Stimulated activated CD8-positive, alpha-beta memory T cell treated with anti-CD3 and anti-CD28 coated beads, Interleukin-15, amount 100 ng/mL, for 48 hours (primary cell): ENCODE measurements at regions not wholly inside any gene's neighbourhood (a gene's known extent, or its start where the extent isn't known, plus 50 kb on each side); places are given as distances from the start of the nearest gene placed in this dataset.
A peak's percentile ranks its signal among the peaks of the same experiment; 100 is the strongest.

Experiments used
- DNase-seq, 2 donors: peaks; one replicate each; pipeline ENCODE4 v3.0.0-alpha.2; 2020; ENCODE audit warnings: low read depth in 2 of 2

- DNase-seq: no peak
Observed at GRCh38 chr14:71466251-71466650, 466.0 kb upstream of the RGS6 start.

- no peak for DNase-seq
Observed at GRCh38 chr14:71466946-71467345, 465.3 kb upstream of the RGS6 start.

GRCh38 chr14:71467361-71467811 lies 464.8 kb upstream of the RGS6 start:
- no peak for DNase-seq

GRCh38 chr14:71468701-71469100 lies 463.5 kb upstream of the RGS6 start:
- no peak for DNase-seq

- no peak for DNase-seq
Observed at GRCh38 chr14:71469643-71470335, 462.4 kb upstream of the RGS6 start.

GRCh38 chr14:71471634-71472355 lies 460.4 kb upstream of the RGS6 start:
- no peak for DNase-seq

GRCh38 chr14:71472356-71473340 lies 459.6 kb upstream of the RGS6 start:
- DNase-seq: no peak

GRCh38 chr14:71473843-71474242 lies 458.4 kb upstream of the RGS6 start:
- no peak for DNase-seq

- DNase-seq: no peak
Observed at GRCh38 chr14:71474301-71475265, 457.6 kb upstream of the RGS6 start.

- DNase-seq: peak in 1 of 2 donors; percentile 15
Observed at GRCh38 chr14:71475916-71476315, 456.3 kb upstream of the RGS6 start.

- no peak for DNase-seq
Observed at GRCh38 chr14:71478542-71478941, 453.7 kb upstream of the RGS6 start.

- no peak for DNase-seq
Observed at GRCh38 chr14:71481021-71481654, 451.1 kb upstream of the RGS6 start.

GRCh38 chr14:71482671-71483070 lies 449.6 kb upstream of the RGS6 start:
- DNase-seq: no peak

GRCh38 chr14:71483154-71483553 lies 449.1 kb upstream of the RGS6 start:
- DNase-seq: no peak

- DNase-seq: no peak
Observed at GRCh38 chr14:71485833-71486232, 446.4 kb upstream of the RGS6 start.

GRCh38 chr14:71486279-71486678 lies 445.9 kb upstream of the RGS6 start:
- DNase-seq: no peak

GRCh38 chr14:71487449-71487848 lies 444.8 kb upstream of the RGS6 start:
- DNase-seq: no peak

GRCh38 chr14:71487941-71488340 lies 444.3 kb upstream of the RGS6 start:
- no peak for DNase-seq

GRCh38 chr14:71488703-71489191 lies 443.5 kb upstream of the RGS6 start:
- DNase-seq: no peak

GRCh38 chr14:71489742-71490141 lies 442.5 kb upstream of the RGS6 start:
- no peak for DNase-seq
